HG02642 (cell line): ENCODE measurements at regions not wholly inside any gene's neighbourhood (a gene's known extent, or its start where the extent isn't known, plus 50 kb on each side); places are given as distances from the start of the nearest gene placed in this dataset.

Source experiments
- ATAC-seq: cut with Tn5 transposase; IDR thresholded peaks from one replicate; pipeline ENCODE4 v1.9.1; 2021; ENCODE audit warnings: mild to moderate bottlenecking; ENCODE audit not compliant: unreplicated experiment, poor library complexity

DNA sequence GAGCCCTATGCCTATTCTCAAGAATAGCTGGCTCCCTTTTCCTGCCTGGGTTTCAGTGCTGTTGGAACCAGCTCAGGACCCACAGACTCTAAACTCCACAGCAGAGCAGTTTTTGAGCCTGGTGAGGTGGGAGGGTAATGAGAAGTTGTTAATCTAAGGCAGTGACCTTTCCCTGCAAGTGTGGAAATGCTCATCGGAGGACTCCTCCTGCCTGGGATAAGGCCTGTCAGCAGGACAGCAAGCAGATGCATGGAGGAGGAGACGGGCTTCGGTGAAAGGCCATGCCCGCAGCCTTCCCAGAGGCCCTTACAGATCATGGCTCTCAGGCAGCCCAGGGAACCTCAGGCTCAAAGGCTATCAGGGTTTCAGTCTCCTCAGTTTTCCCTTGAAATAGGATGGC is 70.0 kb upstream of the SHISA3 start:
- ATAC-seq, result no peak

DNA sequence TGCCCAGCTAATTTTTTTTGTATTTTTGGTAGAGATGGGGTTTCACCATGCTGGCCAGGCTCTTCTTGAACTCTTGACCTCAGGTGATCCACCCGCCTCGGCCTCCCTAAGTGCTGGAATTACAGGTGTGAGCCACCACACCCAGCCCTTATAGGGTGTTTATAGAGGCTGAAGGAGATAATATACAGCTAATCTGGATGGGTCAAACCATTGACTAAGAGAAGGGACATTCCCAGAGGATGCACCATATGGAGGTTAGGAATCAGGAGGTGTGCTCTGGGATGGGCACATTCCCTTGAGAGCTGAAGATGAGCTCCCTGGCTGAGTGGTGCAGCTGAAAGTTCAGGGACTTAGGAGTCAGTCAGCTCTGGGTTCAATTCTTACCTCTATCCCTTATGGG is 68.3 kb upstream of the SHISA3 start:
- ATAC-seq, result no peak

DNA sequence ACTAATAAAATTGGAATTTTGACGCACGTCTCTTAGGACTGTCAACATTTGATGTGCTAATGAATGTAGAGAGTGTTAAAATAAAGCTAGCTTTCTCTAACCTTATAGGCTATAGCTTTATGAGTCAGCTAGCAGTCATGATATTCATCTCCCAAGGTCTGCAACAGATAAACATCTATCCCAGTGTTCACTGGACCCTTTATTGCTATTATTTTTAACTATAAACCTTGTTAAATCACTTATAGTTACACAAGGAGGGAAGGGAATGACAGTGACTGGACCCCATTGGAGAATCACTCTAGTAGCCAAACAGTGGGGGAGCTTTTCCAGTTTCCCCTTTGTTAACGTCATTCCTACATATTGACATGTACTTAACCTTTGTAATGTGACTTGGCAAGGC is 67.9 kb upstream of the SHISA3 start:
- ATAC-seq, result no peak

DNA sequence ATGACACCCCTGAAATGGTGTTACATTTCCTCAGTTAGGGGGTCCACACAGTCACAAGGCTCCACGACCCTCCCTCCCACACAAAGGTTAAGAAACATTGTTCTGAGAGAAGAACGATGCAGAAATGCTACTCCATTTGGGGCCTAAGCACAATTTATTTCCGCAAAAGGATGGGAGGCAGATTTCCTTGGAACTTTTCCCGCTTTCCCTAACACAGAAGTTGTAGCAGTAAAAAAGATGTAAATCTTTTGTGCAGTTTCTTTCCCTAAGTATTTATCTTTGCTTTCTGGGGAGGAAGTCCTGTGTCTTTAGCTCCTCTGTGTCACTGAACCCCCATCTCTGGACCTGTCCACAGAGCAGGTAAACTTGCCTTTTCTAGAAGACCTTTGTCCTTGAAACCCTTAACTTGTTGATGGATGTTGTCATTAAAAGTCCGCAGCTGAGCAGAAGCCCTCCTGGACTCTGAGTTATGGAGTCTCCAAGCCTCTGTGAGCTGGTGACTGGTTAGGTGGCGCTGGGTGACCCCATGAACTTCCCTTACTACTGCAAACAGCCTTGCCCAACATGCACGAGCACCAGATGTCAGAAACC is 67.2 kb upstream of the SHISA3 start:
- no peak for ATAC-seq

DNA sequence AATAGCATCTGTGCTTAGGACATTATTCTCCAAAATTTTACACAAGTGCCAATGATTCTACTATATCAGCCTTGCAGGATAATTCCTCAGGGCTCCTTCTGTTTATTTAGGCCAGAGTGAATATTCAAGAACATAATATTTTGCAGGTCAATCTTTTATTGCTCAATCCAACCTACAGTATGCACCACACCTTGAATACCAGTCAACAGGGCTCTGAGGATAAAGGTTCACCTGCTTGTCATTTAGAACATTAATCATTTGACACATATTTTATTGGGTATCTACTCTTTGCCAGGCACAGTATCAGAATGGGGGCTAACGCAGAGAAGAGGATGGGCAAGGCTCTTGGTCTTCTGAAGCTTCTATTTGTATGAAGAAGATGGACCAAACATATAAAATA is 66.2 kb upstream of the SHISA3 start:
- no peak for ATAC-seq

DNA sequence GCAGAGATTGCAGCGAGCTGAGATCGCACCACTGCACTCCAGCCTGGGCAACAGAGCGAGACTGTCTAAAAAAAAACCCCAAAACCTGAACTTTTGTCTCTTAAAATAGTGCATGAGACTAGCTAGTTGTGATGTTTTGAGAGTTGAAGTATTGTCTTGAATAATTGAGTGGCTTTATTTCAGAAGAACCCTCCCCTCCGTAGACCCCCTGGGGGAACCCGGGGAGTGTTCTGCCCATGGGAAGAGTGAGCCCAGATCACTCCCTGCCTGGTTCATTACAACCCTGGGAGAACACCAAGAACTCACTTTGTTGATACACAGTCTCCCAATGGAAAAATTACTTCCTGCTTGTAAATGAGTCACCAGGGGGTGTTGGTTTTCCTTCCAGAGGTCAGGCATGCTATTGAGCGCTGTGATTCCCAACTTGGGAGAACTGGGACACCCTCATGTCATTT is 65.3 kb upstream of the SHISA3 start:
- ATAC-seq, result no peak

DNA sequence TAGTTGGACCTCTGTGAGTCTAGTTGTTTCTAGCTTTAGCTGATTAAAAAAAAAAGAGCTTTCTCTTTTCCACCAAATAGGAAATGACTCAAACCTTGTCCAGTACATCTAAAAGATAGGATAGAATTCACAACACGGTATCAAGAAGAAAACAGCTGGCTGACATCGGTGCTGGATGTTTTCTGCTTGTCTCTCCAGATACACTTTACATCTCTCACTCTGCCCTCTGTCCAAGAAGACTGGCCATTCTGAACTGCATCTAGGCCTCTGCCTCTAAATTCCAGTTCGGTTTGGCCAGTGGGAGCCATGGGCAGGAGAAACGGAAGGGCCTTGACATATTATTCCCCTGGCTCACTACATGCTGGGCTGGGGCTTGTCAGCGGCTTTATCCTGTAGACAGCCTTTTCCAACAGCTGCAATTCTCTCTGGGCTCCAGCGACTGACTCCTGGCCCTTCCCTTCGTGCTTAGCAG is 57.3 kb upstream of the SHISA3 start:
- no peak for ATAC-seq

DNA sequence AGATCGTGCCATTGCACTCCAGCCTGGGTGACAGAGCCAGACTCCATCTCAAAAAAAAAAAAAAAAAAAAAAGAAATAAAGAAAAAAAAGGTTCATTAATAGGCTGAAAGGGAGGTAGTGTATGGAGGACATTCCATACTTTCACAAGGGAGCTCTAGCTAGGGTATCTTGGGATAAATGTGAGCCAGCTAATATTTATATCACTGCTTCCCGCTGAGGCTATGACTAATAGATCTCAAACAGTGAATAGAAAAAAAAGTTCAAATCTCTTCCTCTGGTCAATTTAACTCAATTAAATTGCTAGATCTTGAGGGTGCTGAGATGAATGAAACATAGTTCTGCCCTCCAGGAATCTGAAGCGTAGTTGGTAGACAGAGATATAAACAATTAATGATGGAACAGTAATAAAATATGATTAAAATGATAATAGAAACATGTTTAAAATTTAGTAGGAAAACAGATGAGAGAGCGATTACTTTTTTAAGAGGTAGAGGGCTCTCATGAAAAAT is 55.7 kb upstream of the SHISA3 start:
- no peak for ATAC-seq

DNA sequence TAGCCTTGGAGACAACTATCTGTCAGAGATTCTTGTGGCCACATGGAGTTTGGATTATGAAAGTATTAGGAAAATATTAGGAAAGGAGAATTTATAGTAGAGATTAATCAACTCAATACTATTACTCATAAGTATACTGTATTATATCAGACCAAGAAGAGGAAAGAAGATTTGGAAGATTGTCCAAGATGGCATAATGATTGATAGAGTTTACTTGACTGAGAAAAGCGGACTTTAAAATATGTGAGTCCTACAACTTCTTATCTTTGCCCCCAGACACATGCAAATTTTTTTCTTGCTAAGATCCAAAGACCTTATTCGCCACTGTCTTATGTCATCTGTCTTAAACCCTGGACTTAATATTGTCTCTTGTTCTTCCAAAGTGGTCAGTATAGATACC is 54.8 kb upstream of the SHISA3 start:
- ATAC-seq, result no peak

DNA sequence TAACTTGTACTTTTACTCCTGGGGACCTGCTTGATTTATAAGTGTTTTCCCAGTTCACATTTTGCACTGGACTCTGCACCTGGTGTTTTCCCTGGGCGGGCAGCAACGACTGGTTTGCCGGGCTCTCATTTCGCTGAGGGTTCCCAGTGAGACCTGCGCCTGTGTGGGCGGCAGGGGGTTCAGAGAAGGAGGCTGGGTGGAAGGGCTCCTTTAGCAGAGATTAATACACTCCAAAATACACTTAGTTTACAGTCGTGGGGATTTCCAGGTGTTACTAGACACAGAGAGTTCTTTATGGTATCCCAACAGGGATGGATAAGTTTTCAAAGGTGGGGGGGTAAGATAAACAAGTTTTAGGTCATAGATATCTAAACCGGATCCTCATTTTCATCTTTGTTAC is 53.0 kb upstream of the SHISA3 start:
- ATAC-seq, result no peak

DNA sequence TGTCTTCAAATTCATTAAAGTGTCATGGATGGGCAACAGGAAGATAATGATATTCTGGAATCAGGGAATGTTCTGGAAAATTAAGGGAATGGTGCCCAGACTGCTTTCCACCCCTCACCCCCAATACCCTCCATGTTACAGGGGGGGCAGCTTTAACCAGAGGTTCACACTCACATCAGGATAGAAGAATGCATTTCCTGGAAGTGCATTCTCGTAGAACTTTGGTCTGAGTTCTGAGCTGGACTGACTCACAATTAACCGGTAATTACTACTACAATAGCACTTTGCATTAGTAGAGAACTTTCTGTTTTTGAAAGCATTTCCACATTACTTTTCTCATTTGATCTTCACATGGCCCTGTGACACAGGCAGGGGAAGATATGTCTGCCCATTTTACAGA is 52.5 kb upstream of the SHISA3 start:
- no peak for ATAC-seq

DNA sequence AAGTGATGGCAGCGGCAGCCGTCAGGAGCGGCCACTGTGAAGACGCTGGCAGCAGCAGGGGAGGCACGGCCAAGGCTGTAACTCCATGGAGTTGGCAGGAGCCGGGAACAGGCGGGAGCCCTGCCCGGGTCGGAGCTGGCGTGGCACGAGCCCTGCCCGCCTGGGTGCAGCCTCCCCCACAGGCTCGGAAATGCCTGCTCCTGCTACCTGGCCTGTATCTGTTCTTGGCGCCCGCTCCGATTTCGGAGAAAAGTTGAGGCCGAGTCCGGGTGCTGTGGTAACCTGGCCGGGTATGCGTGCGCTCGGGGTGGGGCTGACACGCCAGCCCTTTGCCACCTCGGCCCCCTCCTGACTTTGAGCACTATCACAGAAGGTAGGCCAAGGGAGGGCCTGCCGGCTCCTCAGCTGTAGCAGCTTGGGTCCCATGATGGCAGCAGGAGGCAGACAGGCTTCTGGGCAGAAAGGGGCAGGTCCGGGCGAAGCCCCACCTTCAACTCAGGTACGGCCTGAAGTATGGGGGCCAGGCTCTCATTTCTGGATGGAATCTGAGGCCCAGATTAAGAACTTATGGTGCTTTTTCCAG is 51.2 kb upstream of the SHISA3 start:
- no peak for ATAC-seq

DNA sequence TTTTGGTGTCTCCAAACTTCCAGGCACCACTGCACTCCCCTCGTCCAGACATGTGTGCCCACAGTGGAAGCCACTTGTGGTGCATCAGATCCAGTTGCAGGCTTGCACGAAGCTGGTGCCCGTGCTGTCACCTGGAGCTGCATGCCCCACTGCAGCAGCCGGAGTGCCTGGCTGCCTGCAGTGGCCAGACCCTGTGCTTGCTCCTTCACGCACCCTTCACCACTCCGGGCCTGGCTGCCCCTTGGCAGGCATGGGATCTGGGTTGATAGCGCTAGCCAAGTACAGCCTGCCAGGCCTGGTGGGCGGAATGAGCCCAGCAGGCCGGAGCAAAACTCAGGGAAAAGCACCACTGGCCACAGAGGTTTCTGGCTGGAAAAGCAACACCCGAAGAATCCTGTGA is 50.2 kb upstream of the SHISA3 start:
- no peak for ATAC-seq
